Sigmoid colon (tissue), 6 donors: ENCODE measurements at regions not wholly inside any gene's neighbourhood (a gene's known extent, or its start where the extent isn't known, plus 50 kb on each side); places are given as distances from the start of the nearest gene placed in this dataset.

ENCODE experiments used
- DNase-seq: peaks from one replicate; pipeline ENCODE4 v3.0.0-alpha.2; 2019
- H3K27ac ChIP-seq, 4 donors: fragments of 200-600 bp; sonication (generic); one replicate each; pipeline ENCODE4 v1.5.1; 2016 to 2019; ENCODE audit warnings: mild to moderate bottlenecking in 1 of 4
- H3K27me3 ChIP-seq, 3 donors: fragments of 200-600 bp; sonication (generic); one replicate each; pipeline ENCODE4 v1.5.1; 2019; ENCODE audit warnings: mild to moderate bottlenecking in 1 of 3
- H3K36me3 ChIP-seq, 4 donors: fragments of 200-600 bp; sonication (generic); one replicate each; pipeline ENCODE4 v1.5.1; 2016 to 2019
- H3K4me1 ChIP-seq, 4 donors: fragments of 200-600 bp; sonication (generic); one replicate each; pipeline ENCODE4 v1.5.1; 2017 to 2019
- H3K4me3 ChIP-seq, 4 donors: fragments of 200-600 bp; sonication (generic); one replicate each; pipeline ENCODE4 v1.5.1; 2017 to 2019; ENCODE audit warnings: mild to moderate bottlenecking in 2 of 4, moderate library complexity in 1 of 4
- H3K9me3 ChIP-seq, 4 donors: fragments of 200-600 bp in 3 of 4; sonication (generic) in 3 of 4; one replicate each; pipeline versions ENCODE4 v1.5.1 to v1.6.1; 2013 to 2019
- EP300 ChIP-seq, 4 donors: sonication (generic); formaldehyde crosslinking; IDR thresholded peaks; one replicate each; pipeline ENCODE4 v1.6.1; 2017; ENCODE audit warnings: antibody characterized with exemption in 4 of 4
- POLR2A ChIP-seq, 2 donors: fragments of 450-650 bp; IDR thresholded peaks; one replicate each; pipeline ENCODE4 v1.6.1; 2016; ENCODE audit warnings: antibody characterized with exemption in 2 of 2, mild to moderate bottlenecking in 2 of 2, moderate library complexity in 2 of 2
- POLR2AphosphoS5 ChIP-seq, 4 donors: sonication (generic); formaldehyde crosslinking; IDR thresholded peaks; one replicate each; pipeline ENCODE4 v1.6.1; 2017; ENCODE audit warnings: antibody characterized with exemption in 4 of 4
- whole genome bisulfite sequencing, 2 donors: extraction: QIAGEN DNeasy Blood & Tissue Kit; methylation state at CpG; one replicate each; pipeline ENCODE4 v1.1.7; 2013; 5-methylcytosine and 5-hydroxymethylcytosine counted together
- intact Hi-C: fragments of 100-400 bp; cut with DNase I; formaldehyde crosslinking; loops from one replicate; pipeline ENCODE4 v1.15.1; 2023
- TF ChIP-seq, protein P1 (sequence below), 4 experiments: fragments of 450-650 bp in 3 of 4; fragments of 200-600 bp in 1 of 4; IDR thresholded peaks; one replicate each; pipeline ENCODE4 v1.5.1; 2016 to 2019; ENCODE audit warnings: antibody characterized with exemption in 4 of 4, mild to moderate bottlenecking in 3 of 4, moderate library complexity in 2 of 4
- donor health status: healthy with polysubstance abuse.
- donor health status: healthy.

DNA sequence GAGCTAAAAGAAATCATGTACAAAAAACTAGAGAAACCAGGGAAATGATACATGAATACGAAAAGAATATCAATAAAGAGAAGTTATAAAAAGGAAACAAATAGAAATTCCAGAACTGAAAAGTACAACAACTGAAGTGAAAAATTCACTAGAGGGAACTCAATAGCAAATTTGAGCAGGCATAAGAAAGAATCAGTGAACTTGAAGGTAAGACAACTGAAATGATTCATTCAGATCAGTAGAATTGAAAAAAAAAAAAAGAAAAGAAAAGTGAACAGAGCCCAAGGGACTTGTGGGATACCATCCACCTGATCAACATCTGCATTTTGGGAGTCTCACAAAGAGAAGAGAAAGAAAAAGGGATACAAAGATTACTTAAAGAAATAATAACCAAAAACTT is 78.3 kb downstream of the HHEX start:
- WGBS, 2 donors, result 91 to 93% methylated on average over 1 of the region's 1 CpG
- H3K4me1 ChIP-seq, result no peaks in the 10 kb centered on the region
- TF ChIP-seq, protein P1, sequence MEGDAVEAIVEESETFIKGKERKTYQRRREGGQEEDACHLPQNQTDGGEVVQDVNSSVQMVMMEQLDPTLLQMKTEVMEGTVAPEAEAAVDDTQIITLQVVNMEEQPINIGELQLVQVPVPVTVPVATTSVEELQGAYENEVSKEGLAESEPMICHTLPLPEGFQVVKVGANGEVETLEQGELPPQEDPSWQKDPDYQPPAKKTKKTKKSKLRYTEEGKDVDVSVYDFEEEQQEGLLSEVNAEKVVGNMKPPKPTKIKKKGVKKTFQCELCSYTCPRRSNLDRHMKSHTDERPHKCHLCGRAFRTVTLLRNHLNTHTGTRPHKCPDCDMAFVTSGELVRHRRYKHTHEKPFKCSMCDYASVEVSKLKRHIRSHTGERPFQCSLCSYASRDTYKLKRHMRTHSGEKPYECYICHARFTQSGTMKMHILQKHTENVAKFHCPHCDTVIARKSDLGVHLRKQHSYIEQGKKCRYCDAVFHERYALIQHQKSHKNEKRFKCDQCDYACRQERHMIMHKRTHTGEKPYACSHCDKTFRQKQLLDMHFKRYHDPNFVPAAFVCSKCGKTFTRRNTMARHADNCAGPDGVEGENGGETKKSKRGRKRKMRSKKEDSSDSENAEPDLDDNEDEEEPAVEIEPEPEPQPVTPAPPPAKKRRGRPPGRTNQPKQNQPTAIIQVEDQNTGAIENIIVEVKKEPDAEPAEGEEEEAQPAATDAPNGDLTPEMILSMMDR (IDR thresholded peaks at IDR 0.05), result no peak
- TF ChIP-seq POLR2A (IDR thresholded peaks at IDR 0.05), result no peak
- no peak for TF ChIP-seq POLR2AphosphoS5 (IDR thresholded peaks at IDR 0.05)
- no peak for TF ChIP-seq EP300 (IDR thresholded peaks at IDR 0.05)
- no peaks in the 10 kb centered on the region for H3K27me3 ChIP-seq
- H3K27ac ChIP-seq, result no peak overlapping the region
- intact Hi-C loops, result no loop called here
- no peaks in the 10 kb centered on the region for H3K9me3 ChIP-seq
- no peak for DNase-seq
- H3K4me3 ChIP-seq, result no peak overlapping the region
- no peaks in the 10 kb centered on the region for H3K36me3 ChIP-seq

DNA sequence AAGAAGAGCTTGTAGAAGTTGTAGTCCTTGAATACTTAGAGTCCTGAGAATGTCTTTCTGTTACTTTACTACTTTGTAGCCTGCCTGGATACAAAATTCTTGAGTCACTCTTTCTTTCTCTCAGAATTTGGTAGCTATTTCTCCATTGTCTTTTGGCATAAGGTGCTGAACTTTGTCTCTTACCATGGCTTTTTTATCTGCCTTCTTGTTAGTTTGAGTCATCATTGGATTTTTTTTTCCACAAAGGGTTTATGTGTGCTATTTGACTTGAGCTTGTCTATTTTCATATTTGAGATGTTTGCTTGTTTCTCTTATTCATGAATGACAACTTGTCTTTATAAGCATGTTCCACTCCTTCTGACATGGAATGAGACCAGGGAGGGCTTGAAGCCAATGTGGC is 74.5 kb upstream of the EXOC6 start:
- H3K9me3 ChIP-seq, result no peaks in the 10 kb centered on the region

DNA sequence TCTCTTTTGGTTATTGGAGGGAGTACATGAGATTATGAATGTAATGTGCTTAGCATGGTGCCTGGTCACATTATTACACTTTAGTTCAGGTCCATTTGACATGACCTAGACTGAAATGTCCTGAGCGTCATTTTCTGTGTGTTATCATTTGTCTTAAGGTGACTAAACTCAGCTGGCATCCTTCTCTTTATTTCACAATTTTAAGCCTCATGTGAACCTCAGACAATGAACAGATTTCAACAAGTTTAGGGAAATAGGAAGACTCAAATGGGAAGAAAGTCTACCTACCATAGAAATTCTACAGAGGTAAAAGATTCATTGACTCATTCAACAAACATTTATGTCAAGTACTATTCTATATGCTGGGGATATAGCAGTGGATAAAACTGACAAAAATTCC is 70.2 kb upstream of the EXOC6 start:
- TF ChIP-seq POLR2AphosphoS5 (IDR thresholded peaks at IDR 0.05) (no peak), POLR2A (IDR thresholded peaks at IDR 0.05) (no peak), EP300 (IDR thresholded peaks at IDR 0.05) (no peak)
- TF ChIP-seq, protein P1 (IDR thresholded peaks at IDR 0.05), result no peak
- H3K4me1 ChIP-seq, result no peaks in the 10 kb centered on the region
- H3K9me3 ChIP-seq, result no peaks in the 10 kb centered on the region
- intact Hi-C loops, result no loop called here
- DNase-seq, result no peak
- H3K4me3 ChIP-seq, result no peak overlapping the region
- H3K27ac ChIP-seq, result no peak overlapping the region
- 85 to 92% methylated on average over 1 of the region's 1 CpG for WGBS, 2 donors
- no peaks in the 10 kb centered on the region for H3K36me3 ChIP-seq
- H3K27me3 ChIP-seq, result no peaks in the 10 kb centered on the region

More for the DNA sequence above, 74.5 kb upstream of the EXOC6 start:
- no peaks in the 10 kb centered on the region for H3K27me3 ChIP-seq
- H3K36me3 ChIP-seq, result no peaks in the 10 kb centered on the region
- DNase-seq, result no peak
- no peaks in the 10 kb centered on the region for H3K4me1 ChIP-seq
- intact Hi-C loops, result no loop called here
- no peak overlapping the region for H3K27ac ChIP-seq
- TF ChIP-seq POLR2A (IDR thresholded peaks at IDR 0.05) (no peak), POLR2AphosphoS5 (IDR thresholded peaks at IDR 0.05) (no peak), EP300 (IDR thresholded peaks at IDR 0.05) (no peak)
- TF ChIP-seq, protein P1 (IDR thresholded peaks at IDR 0.05), result no peak
- H3K4me3 ChIP-seq, result no peak overlapping the region

DNA sequence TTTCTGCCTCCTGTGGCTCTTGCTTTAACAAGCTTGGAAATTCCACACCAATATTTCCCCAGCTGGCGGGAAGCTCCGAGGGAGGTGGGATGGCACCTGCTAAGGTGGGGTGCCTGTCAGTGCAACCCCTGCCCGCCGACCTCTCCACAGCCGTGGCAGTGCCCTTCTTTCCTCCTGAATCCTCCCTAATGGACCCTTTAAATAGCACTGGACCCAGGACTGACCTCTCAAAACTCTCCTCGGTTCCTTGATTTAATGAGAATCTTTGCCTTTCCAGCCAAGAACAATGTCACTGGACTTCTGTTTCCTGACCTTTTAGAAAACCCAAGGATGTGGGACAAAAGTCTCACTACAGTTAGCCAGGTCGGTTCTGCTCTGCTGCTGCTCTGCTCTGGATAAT is 63.2 kb upstream of the EXOC6 start:
- H3K36me3 ChIP-seq, result no peaks in the 10 kb centered on the region
- intact Hi-C loops, result no loop called here
- no peak for DNase-seq
- H3K4me3 ChIP-seq, result no peak overlapping the region
- WGBS, 2 donors, result 77 to 81% methylated on average over 7 of the region's 7 CpGs
- H3K4me1 ChIP-seq, result no peaks in the 10 kb centered on the region
- no peak overlapping the region for H3K27ac ChIP-seq
- H3K9me3 ChIP-seq, result no peaks in the 10 kb centered on the region
- TF ChIP-seq, protein P1 (IDR thresholded peaks at IDR 0.05), result no peak
- no peak for TF ChIP-seq POLR2A (IDR thresholded peaks at IDR 0.05)
- H3K27me3 ChIP-seq, result no peaks in the 10 kb centered on the region

DNA sequence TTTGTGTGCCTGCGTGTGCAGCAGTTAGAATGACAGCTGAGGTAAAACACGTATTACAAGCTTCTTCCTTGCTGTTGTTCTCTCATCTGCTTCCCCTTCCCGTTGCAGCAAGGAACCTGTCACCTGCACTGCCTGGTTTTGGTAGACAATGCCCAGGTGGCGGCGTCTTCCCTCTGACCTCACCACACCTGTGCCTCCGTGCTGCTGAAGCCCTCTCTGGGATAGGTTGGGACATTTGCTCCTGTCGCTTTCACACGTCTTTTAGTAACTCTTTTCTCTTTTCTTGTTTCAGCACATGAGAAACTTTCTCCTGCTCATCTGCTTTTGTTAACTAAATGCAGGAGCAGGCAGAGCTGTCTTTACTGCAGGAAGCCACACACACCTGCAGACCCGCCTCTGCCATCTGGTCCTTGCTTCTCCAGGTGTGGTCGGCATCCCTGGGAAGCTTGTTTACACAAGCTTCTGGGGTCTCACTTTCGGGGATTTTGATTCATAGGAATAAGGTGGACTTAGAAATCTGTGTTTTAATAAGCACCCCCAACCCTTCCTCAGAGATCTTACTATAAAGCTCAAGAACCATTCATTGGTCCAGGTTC is 60.7 kb upstream of the EXOC6 start:
- Histone ChIP-seq H3K4me1 (no peaks in the 10 kb centered on the region), H3K4me3 (no peak overlapping the region), H3K9me3 (no peaks in the 10 kb centered on the region), H3K27me3 (no peaks in the 10 kb centered on the region), H3K36me3 (no peaks in the 10 kb centered on the region), H3K27ac (no peak overlapping the region)
- DNase-seq, result no peak
- 50 to 57% methylated on average over 11 of the region's 11 CpGs for WGBS, 2 donors
- intact Hi-C loops, result no loop called here
- TF ChIP-seq EP300 (IDR thresholded peaks at IDR 0.05), result no peak
- no peak for TF ChIP-seq POLR2A (IDR thresholded peaks at IDR 0.05)
- TF ChIP-seq POLR2AphosphoS5 (IDR thresholded peaks at IDR 0.05), result no peak
- TF ChIP-seq, protein P1 (IDR thresholded peaks at IDR 0.05), result no peak
